Hepatocyte (in vitro differentiated cells): ENCODE measurements at regions not wholly inside any gene's neighbourhood (a gene's known extent, or its start where the extent isn't known, plus 50 kb on each side); places are given as distances from the start of the nearest gene placed in this dataset.
"Not testable (repeated sequence)": the region's sequence is repeated elsewhere in the genome, so short reads cannot be mapped to it uniquely, and the experiment has no call there.

Source experiments
- DNase-seq: peaks from one replicate; pipeline ENCODE4 v3.0.0-alpha.2; 2016; ENCODE audit warnings: low spot score
- H2AFZ ChIP-seq: fragments of 200-600 bp; sonication (generic); 2 replicates; pipeline ENCODE4 v1.6.0; 2016; ENCODE audit warnings: antibody characterized with exemption, mild to moderate bottlenecking
- H3K27ac ChIP-seq: fragments of 200-600 bp; sonication (generic); 2 replicates; pipeline ENCODE4 v1.5.1; 2016; ENCODE audit warnings: mild to moderate bottlenecking
- H3K27me3 ChIP-seq: fragments of 200-600 bp; sonication (generic); 2 replicates; pipeline ENCODE4 v1.6.1; 2016
- H3K36me3 ChIP-seq: fragments of 200-600 bp; sonication (generic); replicated peaks from 2 replicates; pipeline ENCODE4 v1.5.1; 2016; ENCODE audit warnings: low read depth; ENCODE audit not compliant: insufficient read depth
- H3K4me1 ChIP-seq: fragments of 200-600 bp; sonication (generic); 2 replicates; pipeline ENCODE4 v1.5.1; 2016; ENCODE audit warnings: mild to moderate bottlenecking, moderate library complexity; ENCODE audit not compliant: insufficient read depth
- H3K4me2 ChIP-seq: fragments of 200-600 bp; sonication (generic); 2 replicates; pipeline ENCODE4 v1.6.0; 2016
- H3K4me3 ChIP-seq: fragments of 200-600 bp; sonication (generic); 2 replicates; pipeline ENCODE4 v1.5.1; 2016; ENCODE audit warnings: mild to moderate bottlenecking
- H3K79me2 ChIP-seq: fragments of 200-600 bp; sonication (generic); 2 replicates; pipeline ENCODE4 v1.6.0; 2017; ENCODE audit warnings: mild to moderate bottlenecking
- H3K9me2 ChIP-seq: fragments of 200-600 bp; sonication (generic); replicated peaks from 2 replicates; pipeline ENCODE4 v1.6.0; 2017; ENCODE audit warnings: mild to moderate bottlenecking; ENCODE audit not compliant: insufficient read depth
- H3K9me3 ChIP-seq: fragments of 200-600 bp; sonication (generic); 2 replicates; pipeline ENCODE4 v1.5.1; 2016; ENCODE audit warnings: low read depth, mild to moderate bottlenecking
- H4K20me1 ChIP-seq: fragments of 200-600 bp; sonication (generic); 2 replicates; pipeline ENCODE4 v1.6.0; 2016; ENCODE audit warnings: mild to moderate bottlenecking; ENCODE audit not compliant: insufficient read depth, poor library complexity, severe bottlenecking
- EZH2 ChIP-seq: fragments of 200-600 bp; sonication (generic); IDR thresholded peaks from 2 replicates; pipeline ENCODE4 v1.6.1; 2016; ENCODE audit warnings: antibody characterized with exemption, mild to moderate bottlenecking, borderline replicate concordance
- EZH2phosphoT487 ChIP-seq: fragments of 200-600 bp; sonication (generic); IDR thresholded peaks from one replicate; pipeline ENCODE4 v1.6.1; 2018; ENCODE audit warnings: antibody characterized with exemption, mild to moderate bottlenecking, low read depth, moderate library complexity; ENCODE audit not compliant: unreplicated experiment, severe bottlenecking
- WGBS: methylation state at CpG from one replicate; pipeline ENCODE4 v1.1.6; 2016; ENCODE audit warnings: low lambda C conversion rate; ENCODE audit errors: missing lambda C conversion rate; 5-methylcytosine and 5-hydroxymethylcytosine counted together
- TF ChIP-seq, protein P1 (sequence below): fragments of 200-600 bp; sonication (generic); IDR thresholded peaks from 2 replicates; pipeline ENCODE4 v1.5.1; 2016; ENCODE audit warnings: antibody characterized with exemption, mild to moderate bottlenecking; ENCODE audit not compliant: poor library complexity

DNA sequence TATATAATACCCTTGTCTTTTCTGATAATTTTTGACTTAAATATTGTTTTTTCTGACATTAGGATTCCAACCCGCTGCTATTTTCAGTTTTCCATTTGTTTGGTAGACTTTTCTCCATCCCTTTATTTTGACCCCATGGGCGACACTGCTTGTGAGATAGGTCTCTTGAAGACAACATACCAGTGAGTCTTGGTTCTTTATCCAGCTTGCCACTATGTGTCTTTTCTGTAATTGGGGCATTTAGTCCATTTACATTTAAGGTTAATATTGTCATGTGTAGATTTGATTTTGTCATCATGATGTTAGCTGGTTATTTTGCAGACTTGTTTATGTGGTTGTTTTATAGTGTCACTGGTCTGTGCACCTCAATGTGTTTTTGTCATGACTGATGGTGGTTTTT, 67.7 kb upstream of the IRAK1BP1 start:
- no peaks in the 10 kb centered on the region for H3K9me2 ChIP-seq
- DNase-seq, result no peak
- H3K9me3 ChIP-seq, result no peaks in the 10 kb centered on the region
- WGBS, result 97% methylated on average over 2 of the region's 2 CpGs
- no peak overlapping the region for H3K4me2 ChIP-seq
- TF ChIP-seq, protein P1, sequence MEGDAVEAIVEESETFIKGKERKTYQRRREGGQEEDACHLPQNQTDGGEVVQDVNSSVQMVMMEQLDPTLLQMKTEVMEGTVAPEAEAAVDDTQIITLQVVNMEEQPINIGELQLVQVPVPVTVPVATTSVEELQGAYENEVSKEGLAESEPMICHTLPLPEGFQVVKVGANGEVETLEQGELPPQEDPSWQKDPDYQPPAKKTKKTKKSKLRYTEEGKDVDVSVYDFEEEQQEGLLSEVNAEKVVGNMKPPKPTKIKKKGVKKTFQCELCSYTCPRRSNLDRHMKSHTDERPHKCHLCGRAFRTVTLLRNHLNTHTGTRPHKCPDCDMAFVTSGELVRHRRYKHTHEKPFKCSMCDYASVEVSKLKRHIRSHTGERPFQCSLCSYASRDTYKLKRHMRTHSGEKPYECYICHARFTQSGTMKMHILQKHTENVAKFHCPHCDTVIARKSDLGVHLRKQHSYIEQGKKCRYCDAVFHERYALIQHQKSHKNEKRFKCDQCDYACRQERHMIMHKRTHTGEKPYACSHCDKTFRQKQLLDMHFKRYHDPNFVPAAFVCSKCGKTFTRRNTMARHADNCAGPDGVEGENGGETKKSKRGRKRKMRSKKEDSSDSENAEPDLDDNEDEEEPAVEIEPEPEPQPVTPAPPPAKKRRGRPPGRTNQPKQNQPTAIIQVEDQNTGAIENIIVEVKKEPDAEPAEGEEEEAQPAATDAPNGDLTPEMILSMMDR, result no peak
- TF ChIP-seq EZH2phosphoT487, result no peak
- TF ChIP-seq EZH2, result no peak
- H2AFZ ChIP-seq, result no peak overlapping the region
- no peaks in the 10 kb centered on the region for H4K20me1 ChIP-seq
- H3K27me3 ChIP-seq, result no peaks in the 10 kb centered on the region
- H3K36me3 ChIP-seq, result no peaks in the 10 kb centered on the region
- no peaks in the 10 kb centered on the region for H3K4me1 ChIP-seq
- H3K27ac ChIP-seq, result no peak overlapping the region
- no peak overlapping the region for H3K4me3 ChIP-seq
- no peaks in the 10 kb centered on the region for H3K79me2 ChIP-seq

DNA sequence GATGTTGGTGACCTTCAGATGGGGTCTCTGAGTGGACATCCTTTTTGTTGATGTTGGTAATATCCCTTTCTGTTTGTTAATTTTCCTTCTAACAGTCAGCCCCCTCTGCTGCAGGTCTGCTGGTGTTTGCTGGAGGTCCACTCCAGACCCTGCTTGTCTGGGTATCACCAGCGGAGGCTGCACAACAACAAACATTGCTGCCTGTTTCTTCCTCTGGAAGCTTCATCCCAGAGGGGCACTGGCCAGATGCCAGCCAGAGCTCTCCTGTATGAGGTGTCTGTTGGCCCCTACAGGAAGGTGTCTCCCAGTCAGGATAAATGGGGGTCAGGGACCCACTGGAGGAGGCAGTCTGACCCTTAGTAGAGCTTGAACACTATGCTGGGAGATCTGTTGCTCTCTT, 60.6 kb upstream of the IRAK1BP1 start:
- H3K4me2 ChIP-seq, DNase-seq, H3K27ac ChIP-seq, H3K36me3 ChIP-seq, H3K4me1 ChIP-seq, H3K9me3 ChIP-seq, H4K20me1 ChIP-seq, H2AFZ ChIP-seq, H3K27me3 ChIP-seq, H3K4me3 ChIP-seq, H3K79me2 ChIP-seq, H3K9me2 ChIP-seq: not testable (repeated sequence)
- WGBS, result 86% methylated on average over 1 of the region's 1 CpG

DNA sequence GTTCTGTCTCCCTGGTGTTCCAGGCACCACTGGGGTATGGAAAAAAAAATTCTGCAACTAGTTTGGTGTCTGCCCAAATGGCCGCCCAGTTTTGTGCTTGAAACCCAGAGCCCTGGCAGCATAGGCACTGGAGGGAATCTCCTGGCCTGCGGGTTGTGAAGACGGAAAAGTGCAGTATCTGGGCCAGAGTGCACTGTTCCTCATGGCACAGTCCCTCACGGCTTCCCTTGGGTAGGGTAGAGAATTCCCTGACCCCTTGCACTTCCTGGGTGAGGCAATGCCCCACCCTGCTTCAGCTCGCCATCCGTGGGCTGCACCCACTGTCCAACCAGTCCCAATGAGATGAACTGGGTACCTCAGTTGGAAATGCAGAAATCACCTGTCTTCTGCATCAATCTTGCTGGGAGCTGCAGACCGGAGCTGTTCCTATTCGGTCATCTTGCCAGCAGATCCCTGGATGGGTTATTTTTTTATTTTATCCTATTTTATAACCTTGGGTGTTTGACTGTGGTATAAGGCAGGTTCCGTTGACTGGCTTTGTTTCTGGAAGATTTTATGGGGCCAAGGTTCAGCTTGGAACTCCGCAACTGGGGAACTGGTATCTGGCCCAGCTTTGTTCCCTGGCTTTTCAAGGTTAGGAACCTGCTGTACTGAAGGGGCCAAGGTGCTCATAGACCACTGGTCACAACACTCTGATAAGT, 59.5 kb upstream of the IRAK1BP1 start:
- H4K20me1 ChIP-seq, H3K4me3 ChIP-seq, H2AFZ ChIP-seq, H3K9me3 ChIP-seq, H3K27ac ChIP-seq, H3K79me2 ChIP-seq, DNase-seq, H3K27me3 ChIP-seq, H3K9me2 ChIP-seq, H3K4me1 ChIP-seq, H3K4me2 ChIP-seq, H3K36me3 ChIP-seq: not testable (repeated sequence)
- 93% methylated on average over 10 of the region's 10 CpGs for WGBS

DNA sequence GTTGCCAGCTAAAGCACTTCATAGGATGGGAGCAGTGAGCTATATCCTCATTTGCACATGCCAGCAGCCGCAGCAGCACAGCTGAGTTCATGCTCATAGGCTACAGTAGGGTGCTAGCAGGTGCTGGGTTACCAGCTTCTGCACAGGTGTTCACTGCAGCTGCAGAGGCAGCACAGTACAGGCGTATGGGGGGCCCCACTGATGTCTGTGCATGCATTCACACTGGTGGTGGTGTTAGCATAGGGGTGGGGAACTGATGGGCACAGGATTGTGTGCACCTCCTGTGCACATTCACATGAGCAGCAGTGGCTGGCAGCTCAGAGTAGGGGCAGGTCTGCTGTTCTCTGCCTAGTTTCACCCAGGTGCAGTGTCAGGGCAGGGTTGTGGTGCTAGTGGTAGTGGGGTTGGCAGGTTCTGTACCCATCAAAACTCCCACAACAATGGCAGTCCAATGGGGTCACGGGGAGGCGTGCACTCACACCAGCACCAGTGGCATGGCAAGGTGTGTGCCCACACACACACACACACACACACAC, 58.9 kb upstream of the IRAK1BP1 start:
- TF ChIP-seq EZH2phosphoT487 (no peak), EZH2 (no peak)
- TF ChIP-seq, protein P1, result no peak
- no peak overlapping the region for H3K4me3 ChIP-seq
- no peak overlapping the region for H3K4me2 ChIP-seq
- no peak overlapping the region for H2AFZ ChIP-seq
- no peaks in the 10 kb centered on the region for H3K9me2 ChIP-seq
- no peaks in the 10 kb centered on the region for H3K36me3 ChIP-seq
- DNase-seq, result no peak
- no peaks in the 10 kb centered on the region for H3K79me2 ChIP-seq
- H3K27me3 ChIP-seq, result no peaks in the 10 kb centered on the region
- no peaks in the 10 kb centered on the region for H3K4me1 ChIP-seq
- no peak overlapping the region for H3K27ac ChIP-seq
- WGBS, result 96% methylated on average over 3 of the region's 4 CpGs
- no peaks in the 10 kb centered on the region for H3K9me3 ChIP-seq
- H4K20me1 ChIP-seq, result no peaks in the 10 kb centered on the region
